Ishikawa (cell line): ENCODE measurements at regions not wholly inside any gene's neighbourhood (a gene's known extent, or its start where the extent isn't known, plus 50 kb on each side); places are given as distances from the start of the nearest gene placed in this dataset.

Source experiments
- CEBPB ChIP-seq: IDR thresholded peaks from 2 replicates; pipeline ENCODE4 v1.6.1; 2012
- CREB1 ChIP-seq: IDR thresholded peaks from 2 replicates; pipeline ENCODE4 v1.6.1; 2012; ENCODE audit warnings: low read depth
- EGR1 ChIP-seq: IDR thresholded peaks from 2 replicates; pipeline ENCODE4 v1.6.1; 2012
- EP300 ChIP-seq: IDR thresholded peaks from 2 replicates; pipeline ENCODE4 v1.6.1; 2012; ENCODE audit warnings: borderline replicate concordance
- FOXM1 ChIP-seq: IDR thresholded peaks from 2 replicates; pipeline ENCODE4 v1.6.1; 2012; ENCODE audit warnings: low read depth, borderline replicate concordance
- NFIC ChIP-seq: IDR thresholded peaks from 2 replicates; pipeline ENCODE4 v1.6.1; 2012
- RAD21 ChIP-seq: IDR thresholded peaks from 2 replicates; pipeline ENCODE4 v1.6.1; 2012; ENCODE audit warnings: low read depth
- TAF1 ChIP-seq: IDR thresholded peaks from 2 replicates; pipeline ENCODE4 v1.6.1; 2012; ENCODE audit warnings: low read depth, mild to moderate bottlenecking
- TCF12 ChIP-seq: IDR thresholded peaks from 2 replicates; pipeline ENCODE4 v1.6.1; 2012; ENCODE audit warnings: low read depth
- TEAD4 ChIP-seq: IDR thresholded peaks from 2 replicates; pipeline ENCODE4 v1.6.1; 2012
- YY1 ChIP-seq: IDR thresholded peaks from 2 replicates; pipeline ENCODE4 v1.6.1; 2012; ENCODE audit warnings: low read depth
- ZBTB7A ChIP-seq: IDR thresholded peaks from 2 replicates; pipeline ENCODE4 v1.6.1; 2012; ENCODE audit warnings: low read depth
- TF ChIP-seq, protein P1 (sequence below): IDR thresholded peaks from 2 replicates; pipeline ENCODE4 v1.6.1; 2012; ENCODE audit warnings: low read depth, mild to moderate bottlenecking
- TF ChIP-seq, protein P2 (sequence below): IDR thresholded peaks from 2 replicates; pipeline ENCODE4 v1.6.1; 2012
- TF ChIP-seq, protein P3 (sequence below): IDR thresholded peaks from 2 replicates; pipeline ENCODE4 v1.6.1; 2012

DNA sequence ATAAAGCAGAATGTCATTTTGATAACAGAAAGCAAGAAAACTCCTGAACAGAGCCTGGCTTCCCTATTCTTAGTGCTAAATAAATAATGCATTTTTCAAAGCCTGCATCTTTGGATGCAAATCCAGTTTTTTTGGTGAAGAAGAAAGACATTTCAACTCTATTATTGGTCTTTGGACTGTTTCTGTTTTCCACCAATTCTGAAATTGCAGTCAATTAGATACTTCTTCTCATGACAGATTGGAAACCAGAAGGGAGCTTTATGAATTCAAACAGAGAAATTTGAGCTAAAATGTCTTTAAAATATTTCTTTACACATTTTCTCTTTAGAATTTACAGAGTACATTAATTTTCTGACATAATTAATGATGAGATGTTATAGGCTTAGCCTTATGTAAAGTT, 189.8 kb downstream of the YTHDC2 start:
- TF ChIP-seq, protein P1, sequence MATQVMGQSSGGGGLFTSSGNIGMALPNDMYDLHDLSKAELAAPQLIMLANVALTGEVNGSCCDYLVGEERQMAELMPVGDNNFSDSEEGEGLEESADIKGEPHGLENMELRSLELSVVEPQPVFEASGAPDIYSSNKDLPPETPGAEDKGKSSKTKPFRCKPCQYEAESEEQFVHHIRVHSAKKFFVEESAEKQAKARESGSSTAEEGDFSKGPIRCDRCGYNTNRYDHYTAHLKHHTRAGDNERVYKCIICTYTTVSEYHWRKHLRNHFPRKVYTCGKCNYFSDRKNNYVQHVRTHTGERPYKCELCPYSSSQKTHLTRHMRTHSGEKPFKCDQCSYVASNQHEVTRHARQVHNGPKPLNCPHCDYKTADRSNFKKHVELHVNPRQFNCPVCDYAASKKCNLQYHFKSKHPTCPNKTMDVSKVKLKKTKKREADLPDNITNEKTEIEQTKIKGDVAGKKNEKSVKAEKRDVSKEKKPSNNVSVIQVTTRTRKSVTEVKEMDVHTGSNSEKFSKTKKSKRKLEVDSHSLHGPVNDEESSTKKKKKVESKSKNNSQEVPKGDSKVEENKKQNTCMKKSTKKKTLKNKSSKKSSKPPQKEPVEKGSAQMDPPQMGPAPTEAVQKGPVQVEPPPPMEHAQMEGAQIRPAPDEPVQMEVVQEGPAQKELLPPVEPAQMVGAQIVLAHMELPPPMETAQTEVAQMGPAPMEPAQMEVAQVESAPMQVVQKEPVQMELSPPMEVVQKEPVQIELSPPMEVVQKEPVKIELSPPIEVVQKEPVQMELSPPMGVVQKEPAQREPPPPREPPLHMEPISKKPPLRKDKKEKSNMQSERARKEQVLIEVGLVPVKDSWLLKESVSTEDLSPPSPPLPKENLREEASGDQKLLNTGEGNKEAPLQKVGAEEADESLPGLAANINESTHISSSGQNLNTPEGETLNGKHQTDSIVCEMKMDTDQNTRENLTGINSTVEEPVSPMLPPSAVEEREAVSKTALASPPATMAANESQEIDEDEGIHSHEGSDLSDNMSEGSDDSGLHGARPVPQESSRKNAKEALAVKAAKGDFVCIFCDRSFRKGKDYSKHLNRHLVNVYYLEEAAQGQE = no peak
- TF ChIP-seq, protein P2, sequence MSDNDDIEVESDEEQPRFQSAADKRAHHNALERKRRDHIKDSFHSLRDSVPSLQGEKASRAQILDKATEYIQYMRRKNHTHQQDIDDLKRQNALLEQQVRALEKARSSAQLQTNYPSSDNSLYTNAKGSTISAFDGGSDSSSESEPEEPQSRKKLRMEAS = no peak
- no peak for TF ChIP-seq RAD21
- TF ChIP-seq CREB1 = no peak
- no peak for TF ChIP-seq ZBTB7A
- TF ChIP-seq EGR1 = no peak
- no peak for TF ChIP-seq FOXM1
- no peak for TF ChIP-seq NFIC
- TF ChIP-seq, protein P3, sequence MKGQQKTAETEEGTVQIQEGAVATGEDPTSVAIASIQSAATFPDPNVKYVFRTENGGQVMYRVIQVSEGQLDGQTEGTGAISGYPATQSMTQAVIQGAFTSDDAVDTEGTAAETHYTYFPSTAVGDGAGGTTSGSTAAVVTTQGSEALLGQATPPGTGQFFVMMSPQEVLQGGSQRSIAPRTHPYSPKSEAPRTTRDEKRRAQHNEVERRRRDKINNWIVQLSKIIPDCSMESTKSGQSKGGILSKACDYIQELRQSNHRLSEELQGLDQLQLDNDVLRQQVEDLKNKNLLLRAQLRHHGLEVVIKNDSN = no peak
- TF ChIP-seq EP300 = no peak
- no peak for TF ChIP-seq TCF12
- no peak for TF ChIP-seq YY1
- TF ChIP-seq CEBPB = no peak
- no peak for TF ChIP-seq TEAD4
- TF ChIP-seq TAF1 = no peak

DNA sequence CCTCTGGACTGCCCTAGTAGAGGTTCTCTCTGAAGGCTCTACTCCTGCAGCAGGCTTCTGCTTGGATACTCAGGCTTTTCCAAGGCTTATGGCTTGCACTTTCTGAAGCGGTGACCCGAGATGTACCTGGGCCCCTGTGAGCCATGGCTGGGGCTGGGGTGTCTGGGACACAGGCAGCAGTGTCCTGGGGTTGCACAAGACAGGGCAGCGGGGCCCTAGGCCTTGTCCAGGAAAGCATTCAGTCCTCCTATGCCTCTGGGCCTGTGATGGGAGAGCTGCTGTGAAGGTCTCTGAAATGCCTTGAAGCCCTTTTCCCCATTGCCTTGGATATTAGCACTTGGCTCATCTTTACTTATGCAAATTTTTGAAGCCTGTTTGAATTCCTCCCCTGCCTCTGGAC, 192.2 kb downstream of the YTHDC2 start:
- TF ChIP-seq, protein P2 = no peak
- TF ChIP-seq TAF1 (no peak), RAD21 (no peak), EGR1 (no peak), YY1 (no peak), NFIC (no peak), FOXM1 (no peak), CEBPB (no peak), TEAD4 (no peak)
- TF ChIP-seq, protein P1 = no peak

DNA sequence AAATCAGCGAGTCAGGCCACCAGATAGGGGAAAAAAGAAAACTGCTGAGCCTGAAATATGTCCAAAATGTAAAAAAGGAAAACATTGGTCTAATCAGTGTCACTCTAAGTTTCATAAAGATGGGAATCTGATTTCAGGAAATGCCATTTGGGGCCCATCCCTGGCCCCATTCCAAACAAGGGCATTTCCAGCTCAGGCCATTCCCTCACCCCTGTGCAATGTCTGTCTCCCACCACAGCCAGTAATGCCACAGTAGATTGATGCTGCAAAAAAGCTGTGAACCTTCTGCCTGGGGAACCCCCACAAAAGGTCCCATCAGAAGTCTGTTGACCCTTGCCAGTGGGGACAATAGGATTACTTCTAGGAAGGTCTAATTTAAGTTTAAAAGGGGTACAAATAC, 199.6 kb downstream of the YTHDC2 start:
- no peak for TF ChIP-seq EP300
- TF ChIP-seq RAD21 = no peak
- TF ChIP-seq NFIC = no peak
- no peak for TF ChIP-seq EGR1
- TF ChIP-seq, protein P2 = no peak
- no peak for TF ChIP-seq CEBPB
- TF ChIP-seq, protein P3 = no peak
- TF ChIP-seq, protein P1 = no peak
- no peak for TF ChIP-seq FOXM1
- no peak for TF ChIP-seq YY1
- no peak for TF ChIP-seq TAF1
- no peak for TF ChIP-seq TCF12
- no peak for TF ChIP-seq ZBTB7A
- no peak for TF ChIP-seq TEAD4

DNA sequence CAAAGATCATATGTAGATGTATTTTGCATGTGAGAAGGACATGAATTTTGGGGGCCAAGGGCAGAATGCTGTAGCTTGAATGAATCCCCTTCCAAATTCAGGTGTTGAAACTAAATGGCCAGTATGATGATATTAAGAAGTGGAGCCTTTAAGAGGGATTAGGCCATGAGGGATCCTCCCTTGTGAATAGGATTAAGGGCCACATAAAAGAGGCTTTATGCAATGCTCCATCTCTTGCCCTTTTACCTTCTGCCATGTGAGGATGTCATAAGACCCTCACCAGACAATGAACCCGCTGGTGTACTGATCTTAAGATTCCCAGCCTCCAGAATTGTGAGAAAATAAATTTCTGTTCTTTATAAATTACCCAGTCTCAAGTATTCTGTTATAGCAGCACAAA, 206.1 kb downstream of the YTHDC2 start:
- TF ChIP-seq CREB1 = no peak
- no peak for TF ChIP-seq TEAD4
- no peak for TF ChIP-seq TCF12
- TF ChIP-seq YY1 = no peak
- TF ChIP-seq, protein P2 = no peak
- TF ChIP-seq CEBPB = no peak
- no peak for TF ChIP-seq TAF1
